ENCODE measurements at regions not wholly inside any gene's neighbourhood (a gene's known extent, or its start where the extent isn't known, plus 50 kb on each side); places are given as distances from the start of the nearest gene placed in this dataset.

- peaks cover 4% of the 10 kb centered on the region for H3F3A ChIP-seq (ENCODE audit: insufficient read depth)
- H3K9me3 ChIP-seq (ENCODE audit: low read depth): no peaks in the 10 kb centered on the region
- peak overlapping the region; percentile 58 for H2AFZ ChIP-seq
- H3K27me3 ChIP-seq (replicated peaks; ENCODE audit: insufficient read depth): no peaks in the 10 kb centered on the region
- WGBS, 2 experiments (ENCODE audit: low coverage in 1 of 2, low lambda C conversion rate in 2 of 2, missing lambda C conversion rate in 2 of 2): 32 to 34% methylated on average over 10 of the region's 10 CpGs
- H3K27ac ChIP-seq: no peak overlapping the region
- peak; percentile 12 for DNase-seq
- TF ChIP-seq EZH2phosphoT487 (IDR thresholded peaks at IDR 0.05; ENCODE audit: insufficient read depth, low read depth) (no peak), EZH2 (IDR thresholded peaks at IDR 0.05; ENCODE audit: insufficient read depth, poor library complexity, severe bottlenecking) (no peak)
- no peaks in the 10 kb centered on the region for H4K20me1 ChIP-seq (ENCODE audit: insufficient read depth)
- peaks cover 5% of the 10 kb centered on the region for H3K4me1 ChIP-seq (ENCODE audit: insufficient read depth)
- in situ Hi-C loops (cut with MboI): no loop called here
- H3K9ac ChIP-seq: no peak overlapping the region
- peak overlapping the region; percentile 23 for H3K4me2 ChIP-seq (ENCODE audit: unreplicated experiment)
- no peaks in the 10 kb centered on the region for H3K9me2 ChIP-seq (ENCODE audit: insufficient read depth)
- H3K79me2 ChIP-seq (ENCODE audit: insufficient read depth): no peaks in the 10 kb centered on the region
- H3K4me3 ChIP-seq: no peak overlapping the region
- H3K36me3 ChIP-seq (ENCODE audit: low read depth): no peaks in the 10 kb centered on the region
Observed at GRCh38 chr3:24042174-24043059, 97.3 kb downstream of the NR1D2 start.

DNA sequence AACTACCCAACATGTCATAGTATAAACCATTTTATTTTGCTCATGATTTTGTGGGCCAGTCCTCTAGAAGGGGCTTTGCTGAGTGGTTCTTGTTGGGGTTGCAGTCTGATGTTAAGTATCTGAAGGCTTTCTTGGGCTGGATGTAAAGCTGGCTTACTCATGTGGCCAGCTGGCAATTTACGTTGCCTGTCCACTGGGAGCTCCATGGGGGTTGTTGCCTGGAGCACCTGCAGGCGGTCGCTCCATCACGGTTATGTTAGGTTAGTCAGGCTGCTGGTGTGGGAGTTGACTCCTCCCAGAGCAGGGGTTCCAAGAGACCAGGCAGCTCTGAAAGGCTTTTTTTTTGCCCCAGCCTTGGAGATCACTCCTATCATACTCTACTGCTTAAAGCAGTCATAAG is 98.1 kb downstream of the NR1D2 start:
- in situ Hi-C loops (cut with MboI): no loop called here
- Histone ChIP-seq H3K27me3 (replicated peaks; ENCODE audit: insufficient read depth) (no peaks in the 10 kb centered on the region), H3K4me1 (ENCODE audit: insufficient read depth) (peaks cover 10% of the 10 kb centered on the region), H3K9me3 (ENCODE audit: low read depth) (no peaks in the 10 kb centered on the region), H3F3A (ENCODE audit: insufficient read depth) (peaks cover 10% of the 10 kb centered on the region), H3K9ac (no peak overlapping the region), H3K79me2 (ENCODE audit: insufficient read depth) (no peaks in the 10 kb centered on the region), H3K4me2 (ENCODE audit: unreplicated experiment) (no peak overlapping the region), H3K9me2 (ENCODE audit: insufficient read depth) (no peaks in the 10 kb centered on the region), H3K27ac (no peak overlapping the region), H3K4me3 (no peak overlapping the region), H2AFZ (peak overlapping the region; percentile 58; the same call in 1 of the 2 replicates), H3K36me3 (ENCODE audit: low read depth) (no peaks in the 10 kb centered on the region), H4K20me1 (ENCODE audit: insufficient read depth) (no peaks in the 10 kb centered on the region)
- 94 to 100% methylated on average over 4 of the region's 4 CpGs for WGBS, 2 experiments (ENCODE audit: low coverage in 1 of 2, low lambda C conversion rate in 2 of 2, missing lambda C conversion rate in 2 of 2)
- TF ChIP-seq EZH2 (IDR thresholded peaks at IDR 0.05; ENCODE audit: insufficient read depth, poor library complexity, severe bottlenecking): no peak
- no peak for TF ChIP-seq EZH2phosphoT487 (IDR thresholded peaks at IDR 0.05; ENCODE audit: insufficient read depth, low read depth)
- no peak for DNase-seq

DNA sequence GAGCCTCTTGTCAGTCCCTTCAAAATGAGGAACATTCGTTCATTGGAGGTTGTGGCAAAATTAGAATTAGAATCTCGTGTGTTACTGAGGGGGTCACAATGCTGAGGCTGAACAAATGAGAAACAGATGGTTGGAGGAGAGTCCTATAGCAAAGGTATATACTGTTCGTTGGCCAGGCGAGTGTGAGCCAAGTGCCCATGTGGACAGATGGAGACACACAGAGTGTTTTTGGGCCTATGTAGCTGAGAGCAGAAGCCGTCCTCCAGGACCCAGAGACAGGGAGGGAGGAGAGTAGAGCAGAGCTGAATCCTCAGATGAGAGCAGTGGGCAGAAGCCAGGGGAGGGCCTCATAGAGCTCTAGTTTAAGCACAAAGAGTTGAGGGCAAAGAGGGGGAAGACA is 98.9 kb downstream of the NR1D2 start:
- H2AFZ ChIP-seq: no peak overlapping the region
- H3K4me1 ChIP-seq (ENCODE audit: insufficient read depth): peaks cover 18% of the 10 kb centered on the region
- no peaks in the 10 kb centered on the region for H3K27me3 ChIP-seq (replicated peaks; ENCODE audit: insufficient read depth)
- WGBS, 2 experiments (ENCODE audit: low coverage in 1 of 2, low lambda C conversion rate in 2 of 2, missing lambda C conversion rate in 2 of 2): 81 to 88% methylated on average over 5 of the region's 5 CpGs
- no peak overlapping the region for H3K9ac ChIP-seq
- TF ChIP-seq EZH2phosphoT487 (IDR thresholded peaks at IDR 0.05; ENCODE audit: insufficient read depth, low read depth) (no peak), EZH2 (IDR thresholded peaks at IDR 0.05; ENCODE audit: insufficient read depth, poor library complexity, severe bottlenecking) (no peak)
- no peak overlapping the region for H3K4me3 ChIP-seq
- H3K4me2 ChIP-seq (ENCODE audit: unreplicated experiment): no peak overlapping the region
- H3K36me3 ChIP-seq (ENCODE audit: low read depth): no peaks in the 10 kb centered on the region
- no peaks in the 10 kb centered on the region for H3K79me2 ChIP-seq (ENCODE audit: insufficient read depth)
- in situ Hi-C loops (cut with MboI): no loop called here
- no peak for DNase-seq
- H4K20me1 ChIP-seq (ENCODE audit: insufficient read depth): no peaks in the 10 kb centered on the region
- no peak overlapping the region for H3K27ac ChIP-seq
- no peaks in the 10 kb centered on the region for H3K9me3 ChIP-seq (ENCODE audit: low read depth)
- H3K9me2 ChIP-seq (ENCODE audit: insufficient read depth): no peaks in the 10 kb centered on the region
- peaks cover 18% of the 10 kb centered on the region for H3F3A ChIP-seq (ENCODE audit: insufficient read depth)

- Histone ChIP-seq H3K9me2 (ENCODE audit: insufficient read depth) (no peaks in the 10 kb centered on the region), H3K9me3 (ENCODE audit: low read depth) (no peaks in the 10 kb centered on the region), H3K4me3 (no peak overlapping the region), H3F3A (ENCODE audit: insufficient read depth) (peaks cover 18% of the 10 kb centered on the region), H3K4me1 (ENCODE audit: insufficient read depth) (peaks cover 19% of the 10 kb centered on the region), H3K36me3 (ENCODE audit: low read depth) (no peaks in the 10 kb centered on the region), H2AFZ (no peak overlapping the region), H3K27me3 (replicated peaks; ENCODE audit: insufficient read depth) (no peaks in the 10 kb centered on the region), H3K79me2 (ENCODE audit: insufficient read depth) (no peaks in the 10 kb centered on the region), H3K4me2 (ENCODE audit: unreplicated experiment) (no peak overlapping the region), H3K27ac (no peak overlapping the region), H3K9ac (no peak overlapping the region), H4K20me1 (ENCODE audit: insufficient read depth) (no peaks in the 10 kb centered on the region)
- TF ChIP-seq EZH2phosphoT487 (IDR thresholded peaks at IDR 0.05; ENCODE audit: insufficient read depth, low read depth) (no peak), EZH2 (IDR thresholded peaks at IDR 0.05; ENCODE audit: insufficient read depth, poor library complexity, severe bottlenecking) (no peak)
- in situ Hi-C loops (cut with MboI): no loop called here
- DNase-seq: no peak
Observed at GRCh38 chr3:24046214-24046613, 101.1 kb downstream of the NR1D2 start.

Data from GM23248 (cell line).